H1 (cell line): ENCODE measurements at regions not wholly inside any gene's neighbourhood (a gene's known extent, or its start where the extent isn't known, plus 50 kb on each side); places are given as distances from the start of the nearest gene placed in this dataset.

Experiments used
- CTCF ChIA-PET: fragments of 300-600 bp; sonication (Branson Sonifier 250); formaldehyde crosslinking; loops from one replicate; lab custom pipeline; 2021; ENCODE audit not compliant: partially characterized antibody; lab: Charles Lee
- POLR2A ChIA-PET: fragments of 300-600 bp; sonication (Branson Sonifier 250); formaldehyde crosslinking; loops from one replicate; lab custom pipeline; 2021; ENCODE audit warnings: inconsistent platforms; ENCODE audit not compliant: partially characterized antibody; lab: Charles Lee
- DNase-seq, 2 experiments: peaks; one replicate each; pipeline versions ENCODE4 v3.0.0 to v3.0.0-alpha.2; 2010 to 2022; ENCODE audit warnings: low spot score in 2 of 2, low read depth in 1 of 2, mixed read lengths in 1 of 2
- FAIRE-seq: peaks from 2 replicates; lab custom pipeline; 2011; peaks lifted over from hg19 to GRCh38; lab: Jason Lieb, UNC
- H2AFZ ChIP-seq: 2 replicates; pipeline ENCODE4 v1.8.1; 2012; ENCODE audit warnings: low read length, inconsistent platforms
- H2AK5ac ChIP-seq: 2 replicates; pipeline ENCODE4 v1.6.1; 2013; ENCODE audit warnings: low read depth, low read length
- H2BK120ac ChIP-seq: replicated peaks from 2 replicates; pipeline ENCODE3; 2013; ENCODE audit warnings: low read depth, low read length, inconsistent platforms
- H2BK12ac ChIP-seq: 2 replicates; pipeline ENCODE4 v1.6.1; 2013; ENCODE audit warnings: low read depth, low read length
- H2BK15ac ChIP-seq: 2 replicates; pipeline ENCODE4 v1.6.1; 2013; ENCODE audit warnings: low read length
- H2BK20ac ChIP-seq: 2 replicates; pipeline ENCODE4 v1.6.1; 2013; ENCODE audit warnings: low read length
- H2BK5ac ChIP-seq: 2 replicates; pipeline ENCODE4 v1.6.1; 2013; ENCODE audit warnings: low read depth, low read length
- H3K14ac ChIP-seq: 2 replicates; pipeline ENCODE4 v1.6.1; 2013; ENCODE audit warnings: inconsistent platforms; ENCODE audit not compliant: insufficient read length
- H3K18ac ChIP-seq: 2 replicates; pipeline ENCODE4 v1.6.1; 2013; ENCODE audit warnings: low read length; ENCODE audit errors: extremely low read depth
- H3K23ac ChIP-seq: 2 replicates; pipeline ENCODE4 v1.6.1; 2013; ENCODE audit warnings: inconsistent platforms; ENCODE audit not compliant: insufficient read length
- H3K23me2 ChIP-seq: 2 replicates; pipeline ENCODE4 v1.6.1; 2013; ENCODE audit warnings: low read depth, low read length
- H3K27ac ChIP-seq: 2 replicates; pipeline ENCODE4 v1.6.1; 2011; ENCODE audit warnings: low read depth, low read length, inconsistent platforms
- H3K27me3 ChIP-seq, 4 experiments: replicated peaks in 1 of 4; 1 replicate in 1 of 4; 2 replicates in 3 of 4; pipeline versions ENCODE4 v1.6.1 to v1.8.1; 2011 to 2013; ENCODE audit warnings: low read length in 3 of 4, mild to moderate bottlenecking in 3 of 4, inconsistent platforms in 2 of 4, mixed read lengths in 2 of 4, moderate library complexity in 1 of 4; ENCODE audit not compliant: control insufficient read depth in 3 of 4, insufficient read depth in 3 of 4; ENCODE audit errors: extremely low read depth in 1 of 4
- H3K36me3 ChIP-seq, 4 experiments: 2 replicates each; pipeline versions ENCODE4 v1.6.1 to v1.8.1; 2011 to 2013; ENCODE audit warnings: mild to moderate bottlenecking in 4 of 4, low read length in 3 of 4, moderate library complexity in 2 of 4, control low read depth in 1 of 4, inconsistent platforms in 1 of 4; ENCODE audit not compliant: insufficient read depth in 4 of 4, control insufficient read depth in 2 of 4
- H3K4ac ChIP-seq: replicated peaks from 2 replicates; pipeline ENCODE3; 2013; ENCODE audit warnings: low read length, low read depth, mixed read lengths, inconsistent platforms; ENCODE audit not compliant: insufficient read length
- H3K4me1 ChIP-seq, 4 experiments: replicated peaks in 1 of 4; 1 replicate in 1 of 4; 2 replicates in 3 of 4; pipeline versions ENCODE4 v1.6.1 to v1.8.1; 2011 to 2013; ENCODE audit warnings: low read length in 3 of 4, inconsistent platforms in 2 of 4, mixed read lengths in 1 of 4; ENCODE audit not compliant: insufficient read depth in 4 of 4, control insufficient read depth in 3 of 4
- H3K4me2 ChIP-seq, 2 experiments: 2 replicates each; pipeline versions ENCODE4 v1.6.1 to v1.8.1; 2011 to 2013; ENCODE audit warnings: low read depth in 2 of 2, low read length in 2 of 2, control low read depth in 1 of 2, inconsistent platforms in 1 of 2, mild to moderate bottlenecking in 1 of 2; ENCODE audit not compliant: insufficient read depth in 1 of 2
- H3K4me3 ChIP-seq, 4 experiments: fragments of 200-600, 300-600 bp in 1 of 4; sonication (generic), shearing (Covaris generic), sonication (Bioruptor Twin) in 1 of 4; 2 replicates each; pipeline versions ENCODE4 v1.5.1 to v1.8.1; 2011 to 2016; ENCODE audit warnings: low read length in 4 of 4, low read depth in 3 of 4, control low read depth in 2 of 4, inconsistent platforms in 2 of 4, mild to moderate bottlenecking in 2 of 4, mixed read lengths in 1 of 4, moderate library complexity in 1 of 4; ENCODE audit not compliant: insufficient read depth in 2 of 4; ENCODE audit errors: extremely low read depth in 1 of 4
- H3K56ac ChIP-seq: replicated peaks from 2 replicates; pipeline ENCODE3; 2013; ENCODE audit warnings: low read depth, mild to moderate bottlenecking, mixed read lengths, low read length, inconsistent platforms; ENCODE audit not compliant: insufficient read length
- H3K79me1 ChIP-seq: 2 replicates; pipeline ENCODE4 v1.6.1; 2013; ENCODE audit warnings: low read depth, low read length, control low read depth
- H3K79me2 ChIP-seq, 2 experiments: 2 replicates each; pipeline versions ENCODE4 v1.6.1 to v1.8.1; 2012 to 2013; ENCODE audit warnings: low read length in 2 of 2, mild to moderate bottlenecking in 2 of 2, inconsistent platforms in 1 of 2; ENCODE audit not compliant: insufficient read depth in 2 of 2, control insufficient read depth in 1 of 2
- H3K9ac ChIP-seq, 4 experiments: replicated peaks in 1 of 4; 1 replicate in 1 of 4; 2 replicates in 3 of 4; pipeline versions ENCODE4 v1.6.1 to v1.8.1; 2011 to 2013; ENCODE audit warnings: low read depth in 3 of 4, low read length in 3 of 4, control low read depth in 2 of 4, mild to moderate bottlenecking in 2 of 4, moderate library complexity in 2 of 4, inconsistent platforms in 1 of 4; ENCODE audit errors: extremely low read depth in 1 of 4
- H3K9me3 ChIP-seq, 2 experiments: 2 replicates each; pipeline versions ENCODE4 v1.6.1 to v1.8.1; 2012 to 2013; ENCODE audit warnings: mild to moderate bottlenecking in 2 of 2, moderate library complexity in 2 of 2, control low read depth in 1 of 2, inconsistent platforms in 1 of 2, low read depth in 1 of 2, low read length in 1 of 2, mixed read lengths in 1 of 2; ENCODE audit not compliant: insufficient read depth in 2 of 2
- H4K20me1 ChIP-seq, 2 experiments: replicated peaks in 1 of 2; 2 replicates each; pipeline versions ENCODE3 to v1.8.1; 2011 to 2013; ENCODE audit warnings: inconsistent platforms in 2 of 2, low read length in 2 of 2, mild to moderate bottlenecking in 1 of 2; ENCODE audit not compliant: insufficient read depth in 2 of 2, control insufficient read depth in 1 of 2
- H4K5ac ChIP-seq: 2 replicates; pipeline ENCODE4 v1.6.1; 2013; ENCODE audit warnings: low read length, low read depth, mixed read lengths, inconsistent platforms; ENCODE audit not compliant: insufficient read length
- H4K8ac ChIP-seq: 2 replicates; pipeline ENCODE4 v1.8.0; 2013; ENCODE audit warnings: mild to moderate bottlenecking, moderate library complexity, low read length, inconsistent platforms; ENCODE audit not compliant: insufficient read depth; ENCODE audit errors: extremely low read depth
- H4K91ac ChIP-seq: replicated peaks from 2 replicates; pipeline ENCODE3; 2013; ENCODE audit warnings: low read length, mixed read lengths, inconsistent platforms; ENCODE audit not compliant: insufficient read length
- CHD2 ChIP-seq: IDR thresholded peaks from 2 replicates; pipeline ENCODE4 v1.6.1; 2012; ENCODE audit warnings: low read length, improper control_type of control experiment
- GTF2F1 ChIP-seq: IDR thresholded peaks from 2 replicates; pipeline ENCODE4 v1.6.1; 2012; ENCODE audit warnings: low read depth, low read length, improper control_type of control experiment, borderline replicate concordance
- JUN ChIP-seq: IDR thresholded peaks from 2 replicates; pipeline ENCODE4 v1.6.1; 2011; ENCODE audit warnings: low read depth, mild to moderate bottlenecking, improper control_type of control experiment, low read length
- KDM5A ChIP-seq: fragments of 200-600 bp; IDR thresholded peaks from 2 replicates; pipeline ENCODE4 v1.7.1; 2012; ENCODE audit warnings: mild to moderate bottlenecking, low read length, inconsistent platforms, mixed read lengths
- RXRA ChIP-seq: IDR thresholded peaks from 2 replicates; pipeline ENCODE4 v1.6.1; 2011; ENCODE audit warnings: low read depth, mild to moderate bottlenecking, low read length, moderate library complexity; ENCODE audit not compliant: insufficient read depth
- SIRT6 ChIP-seq: IDR thresholded peaks from one replicate; pipeline ENCODE4 v1.7.1; 2012; ENCODE audit warnings: low read length, inconsistent platforms
- SP1 ChIP-seq: IDR thresholded peaks from 2 replicates; pipeline ENCODE4 v1.6.1; 2011; ENCODE audit warnings: low read depth, low read length
- SP2 ChIP-seq: IDR thresholded peaks from 2 replicates; pipeline ENCODE4 v1.6.1; 2012; ENCODE audit warnings: mild to moderate bottlenecking, low read length, inconsistent platforms
- TAF1 ChIP-seq: IDR thresholded peaks from 2 replicates; pipeline ENCODE4 v1.6.1; 2011; ENCODE audit warnings: mild to moderate bottlenecking, low read depth, low read length
- TAF7 ChIP-seq: optimal IDR thresholded peaks from 2 replicates; pipeline ENCODE3; 2011; ENCODE audit warnings: low read depth, mild to moderate bottlenecking, inconsistent platforms, low read length, moderate library complexity, borderline replicate concordance
- TEAD4 ChIP-seq: IDR thresholded peaks from 2 replicates; pipeline ENCODE4 v1.6.1; 2012; ENCODE audit warnings: low read depth, low read length, inconsistent platforms, mixed read lengths
- USF2 ChIP-seq: IDR thresholded peaks from 2 replicates; pipeline ENCODE4 v1.6.1; 2011; ENCODE audit warnings: low read length, improper control_type of control experiment
- WGBS, 2 experiments: shearing (Covaris generic) in 1 of 2; methylation state at CpG; one replicate each; pipeline versions ENCODE4 v1.1.6 to v1.1.7; 2013 to 2015; ENCODE audit warnings: low lambda C conversion rate in 2 of 2, mixed read lengths in 2 of 2, inconsistent platforms in 1 of 2, low coverage in 1 of 2, missing lambda C conversion rate in 1 of 2; ENCODE audit not compliant: insufficient replicate concordance in 2 of 2, insufficient coverage in 1 of 2, insufficient read length in 1 of 2; ENCODE audit errors: extremely low coverage in 1 of 2, missing lambda C conversion rate in 1 of 2; 5-methylcytosine and 5-hydroxymethylcytosine counted together
- TF ChIP-seq, protein P1 (sequence below), 3 experiments: IDR thresholded peaks; 1 replicate in 2 of 3; 2 replicates in 1 of 3; pipeline versions ENCODE4 v1.5.1 to v1.6.1; 2011; ENCODE audit warnings: low read length in 3 of 3, mild to moderate bottlenecking in 3 of 3, inconsistent platforms in 2 of 3, low read depth in 1 of 3, moderate library complexity in 1 of 3; ENCODE audit not compliant: insufficient read depth in 1 of 3; ENCODE audit errors: control extremely low read depth in 1 of 3

- DNase-seq = no peak
- Histone ChIP-seq H3K23me2 (no peaks in the 10 kb centered on the region), H2BK120ac (no peak overlapping the region), H2BK12ac (no peak overlapping the region), H3K9ac (no peak overlapping the region), H3K18ac (no peak overlapping the region), H3K23ac (no peak overlapping the region), H4K20me1 (no peaks in the 10 kb centered on the region), H3K27me3 (no peaks in the 10 kb centered on the region), H2BK5ac (no peak overlapping the region), H4K5ac (no peak overlapping the region), H3K9me3 (no peaks in the 10 kb centered on the region; a peak in 2 of 4 replicates), H2BK15ac (no peak overlapping the region), H3K27ac (no peak overlapping the region), H3K4me1 (no peaks in the 10 kb centered on the region), H2AK5ac (no peak overlapping the region), H3K4me2 (no peak overlapping the region), H2BK20ac (no peak overlapping the region), H3K4me3 (no peak overlapping the region), H4K91ac (no peak overlapping the region), H3K14ac (no peak overlapping the region), H3K4ac (no peak overlapping the region), H3K79me1 (no peaks in the 10 kb centered on the region), H3K56ac (no peak overlapping the region), H2AFZ (no peak overlapping the region), H3K36me3 (no peaks in the 10 kb centered on the region), H4K8ac (no peak overlapping the region), H3K79me2 (no peaks in the 10 kb centered on the region)
- no peak for FAIRE-seq
- POLR2A ChIA-PET = no interaction called here
- CTCF ChIA-PET = no interaction called here
- WGBS, 2 experiments = 70% methylated on average over 5 of the region's 5 CpGs; no CpG with 5 or more reads in 1 of the 2 experiments
- TF ChIP-seq SP1 = no peak
- TF ChIP-seq KDM5A = no peak
- no peak for TF ChIP-seq TAF1
- no peak for TF ChIP-seq JUN
- TF ChIP-seq, protein P1, sequence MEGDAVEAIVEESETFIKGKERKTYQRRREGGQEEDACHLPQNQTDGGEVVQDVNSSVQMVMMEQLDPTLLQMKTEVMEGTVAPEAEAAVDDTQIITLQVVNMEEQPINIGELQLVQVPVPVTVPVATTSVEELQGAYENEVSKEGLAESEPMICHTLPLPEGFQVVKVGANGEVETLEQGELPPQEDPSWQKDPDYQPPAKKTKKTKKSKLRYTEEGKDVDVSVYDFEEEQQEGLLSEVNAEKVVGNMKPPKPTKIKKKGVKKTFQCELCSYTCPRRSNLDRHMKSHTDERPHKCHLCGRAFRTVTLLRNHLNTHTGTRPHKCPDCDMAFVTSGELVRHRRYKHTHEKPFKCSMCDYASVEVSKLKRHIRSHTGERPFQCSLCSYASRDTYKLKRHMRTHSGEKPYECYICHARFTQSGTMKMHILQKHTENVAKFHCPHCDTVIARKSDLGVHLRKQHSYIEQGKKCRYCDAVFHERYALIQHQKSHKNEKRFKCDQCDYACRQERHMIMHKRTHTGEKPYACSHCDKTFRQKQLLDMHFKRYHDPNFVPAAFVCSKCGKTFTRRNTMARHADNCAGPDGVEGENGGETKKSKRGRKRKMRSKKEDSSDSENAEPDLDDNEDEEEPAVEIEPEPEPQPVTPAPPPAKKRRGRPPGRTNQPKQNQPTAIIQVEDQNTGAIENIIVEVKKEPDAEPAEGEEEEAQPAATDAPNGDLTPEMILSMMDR (IDR thresholded peaks at IDR 0.05; ENCODE audit: control extremely low read depth in 1 of 3, insufficient read depth in 1 of 3, low read depth in 1 of 3, low read length in 3 of 3) = no peak
- TF ChIP-seq USF2 = no peak
- no peak for TF ChIP-seq SP2
- TF ChIP-seq GTF2F1 = no peak
- TF ChIP-seq TEAD4 = no peak
- no peak for TF ChIP-seq CHD2
- TF ChIP-seq SIRT6 = no peak
- TF ChIP-seq TAF7 = no peak
- TF ChIP-seq RXRA = no peak
Observed at GRCh38 chr3:110099711-110100110, 762.4 kb upstream of the DPPA4 start.
